HG03064 (cell line): ENCODE measurements at regions not wholly inside any gene's neighbourhood (a gene's known extent, or its start where the extent isn't known, plus 50 kb on each side); places are given as distances from the start of the nearest gene placed in this dataset.

Experiments used
- ATAC-seq: cut with Tn5 transposase; IDR thresholded peaks from one replicate; pipeline ENCODE4 v1.9.1; 2021; ENCODE audit warnings: low read depth; ENCODE audit not compliant: unreplicated experiment

GRCh38 chr2:139963863-139964355, 1183.7 kb upstream of the NXPH2 start:
- no peak for ATAC-seq

- no peak for ATAC-seq
Observed at GRCh38 chr2:139949242-139949972, 1169.2 kb upstream of the NXPH2 start.

- ATAC-seq, result no peak
Observed at GRCh38 chr2:139946690-139947089, 1166.5 kb upstream of the NXPH2 start.

- ATAC-seq, result no peak
Observed at GRCh38 chr2:139940686-139941085, 1160.5 kb upstream of the NXPH2 start.

- ATAC-seq, result no peak
Observed at GRCh38 chr2:139925903-139926302, 1145.7 kb upstream of the NXPH2 start.

- ATAC-seq, result no peak
Observed at GRCh38 chr2:139924070-139924469, 1143.9 kb upstream of the NXPH2 start.

GRCh38 chr2:139918982-139919381, 1138.8 kb upstream of the NXPH2 start:
- no peak for ATAC-seq

GRCh38 chr2:139917690-139918384, 1137.6 kb upstream of the NXPH2 start:
- ATAC-seq, result no peak

GRCh38 chr2:139916822-139917221, 1136.6 kb upstream of the NXPH2 start:
- ATAC-seq, result no peak

GRCh38 chr2:139911160-139911559, 1131.0 kb upstream of the NXPH2 start:
- ATAC-seq, result no peak

- no peak for ATAC-seq
Observed at GRCh38 chr2:139909136-139909535, 1128.9 kb upstream of the NXPH2 start.

- ATAC-seq, result no peak
Observed at GRCh38 chr2:139905624-139906023, 1125.4 kb upstream of the NXPH2 start.

- no peak for ATAC-seq
Observed at GRCh38 chr2:139891636-139892035, 1111.4 kb upstream of the NXPH2 start.

- ATAC-seq, result no peak
Observed at GRCh38 chr2:139885921-139886498, 1105.8 kb upstream of the NXPH2 start.

- no peak for ATAC-seq
Observed at GRCh38 chr2:139876964-139877363, 1096.8 kb upstream of the NXPH2 start.

GRCh38 chr2:139876321-139876720, 1096.1 kb upstream of the NXPH2 start:
- ATAC-seq, result no peak

GRCh38 chr2:139872503-139872902, 1092.3 kb upstream of the NXPH2 start:
- no peak for ATAC-seq

- ATAC-seq, result no peak
Observed at GRCh38 chr2:139872032-139872431, 1091.8 kb upstream of the NXPH2 start.

- no peak for ATAC-seq
Observed at GRCh38 chr2:139867601-139868226, 1087.5 kb upstream of the NXPH2 start.

GRCh38 chr2:139864821-139865302, 1084.7 kb upstream of the NXPH2 start:
- ATAC-seq, result no peak
